ENCODE measurements at regions not wholly inside any gene's neighbourhood (a gene's known extent, or its start where the extent isn't known, plus 50 kb on each side); places are given as distances from the start of the nearest gene placed in this dataset.

DNA sequence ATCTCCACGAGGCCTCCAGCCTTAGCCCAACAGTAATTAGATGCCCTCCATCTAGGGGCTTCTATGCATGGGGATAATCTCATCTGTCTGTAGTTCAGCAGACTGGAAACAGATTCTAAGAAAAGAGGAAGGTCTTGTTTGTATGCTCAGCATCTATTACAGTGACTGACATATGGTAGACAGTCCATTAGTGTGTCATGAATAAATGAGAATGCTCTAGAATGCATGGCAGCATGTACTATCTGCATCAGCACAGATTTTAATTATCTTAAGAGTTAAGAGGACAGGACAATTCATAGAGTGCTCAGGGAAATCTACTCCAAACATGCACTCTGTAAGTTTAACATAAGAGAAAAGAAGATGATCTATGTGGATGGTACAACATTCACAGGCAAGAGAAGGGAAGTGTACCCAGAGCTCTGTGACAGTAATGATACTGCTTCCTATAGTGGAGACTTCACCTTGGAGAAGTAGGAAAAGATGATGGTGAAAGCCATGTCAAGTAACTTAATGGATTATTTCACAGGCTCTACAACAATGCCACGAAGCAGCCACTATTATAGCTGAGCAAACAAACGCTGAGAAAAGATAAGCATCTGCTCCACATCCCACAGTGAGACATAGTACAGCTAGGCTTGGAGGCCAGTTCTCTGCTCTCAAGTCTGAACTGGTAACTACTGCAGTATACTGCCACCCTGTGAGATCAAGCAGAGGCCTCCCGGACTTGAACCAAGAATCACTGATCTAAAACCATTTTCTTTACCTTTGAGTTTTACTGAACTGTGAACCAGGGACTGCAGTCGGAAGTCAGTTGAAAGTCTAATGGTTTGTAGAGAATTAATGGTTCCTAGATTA, 309.2 kb upstream of the SPTLC3 start:
- Mint-ChIP-seq H3K36me3 (no peaks in the 10 kb centered on the region), H3K4me3 (no peak overlapping the region), H3K9me3 (peaks cover 3% of the 10 kb centered on the region), H3K27ac (no peak overlapping the region), H3K27me3 (peaks cover 11% of the 10 kb centered on the region), H3K4me1 (ENCODE audit: unreplicated experiment) (peaks cover 8% of the 10 kb centered on the region)
- TF ChIP-seq, protein P1, sequence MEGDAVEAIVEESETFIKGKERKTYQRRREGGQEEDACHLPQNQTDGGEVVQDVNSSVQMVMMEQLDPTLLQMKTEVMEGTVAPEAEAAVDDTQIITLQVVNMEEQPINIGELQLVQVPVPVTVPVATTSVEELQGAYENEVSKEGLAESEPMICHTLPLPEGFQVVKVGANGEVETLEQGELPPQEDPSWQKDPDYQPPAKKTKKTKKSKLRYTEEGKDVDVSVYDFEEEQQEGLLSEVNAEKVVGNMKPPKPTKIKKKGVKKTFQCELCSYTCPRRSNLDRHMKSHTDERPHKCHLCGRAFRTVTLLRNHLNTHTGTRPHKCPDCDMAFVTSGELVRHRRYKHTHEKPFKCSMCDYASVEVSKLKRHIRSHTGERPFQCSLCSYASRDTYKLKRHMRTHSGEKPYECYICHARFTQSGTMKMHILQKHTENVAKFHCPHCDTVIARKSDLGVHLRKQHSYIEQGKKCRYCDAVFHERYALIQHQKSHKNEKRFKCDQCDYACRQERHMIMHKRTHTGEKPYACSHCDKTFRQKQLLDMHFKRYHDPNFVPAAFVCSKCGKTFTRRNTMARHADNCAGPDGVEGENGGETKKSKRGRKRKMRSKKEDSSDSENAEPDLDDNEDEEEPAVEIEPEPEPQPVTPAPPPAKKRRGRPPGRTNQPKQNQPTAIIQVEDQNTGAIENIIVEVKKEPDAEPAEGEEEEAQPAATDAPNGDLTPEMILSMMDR (conservative IDR thresholded peaks at IDR 0.05), result no peak
- no peak for DNase-seq (ENCODE audit: extremely low spot score, unreplicated experiment)

DNA sequence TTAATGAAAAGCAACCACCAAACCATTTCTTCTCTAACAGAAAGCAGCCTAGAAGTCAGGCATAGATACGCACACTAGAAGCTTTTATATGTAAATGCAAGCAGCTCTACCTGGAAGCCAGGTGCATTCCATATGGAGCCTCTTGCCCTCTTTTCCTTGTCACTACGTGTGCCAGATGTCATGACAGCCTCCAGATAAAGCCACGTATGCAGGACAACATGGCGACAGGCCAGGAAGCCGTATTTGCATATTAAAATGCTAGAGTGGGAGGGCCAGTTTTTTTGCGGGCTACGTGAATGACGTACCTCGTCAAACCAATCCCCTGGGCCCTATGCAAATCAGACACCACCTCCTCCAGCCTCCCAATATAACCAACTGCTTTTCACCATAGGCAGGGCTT, 308.1 kb upstream of the SPTLC3 start:
- Mint-ChIP-seq H3K4me3 (no peak overlapping the region), H3K9me3 (peaks cover 3% of the 10 kb centered on the region), H3K36me3 (no peaks in the 10 kb centered on the region), H3K4me1 (ENCODE audit: unreplicated experiment) (peaks cover 8% of the 10 kb centered on the region), H3K27me3 (peaks cover 10% of the 10 kb centered on the region), H3K27ac (no peak overlapping the region)
- no peak for DNase-seq (ENCODE audit: extremely low spot score, unreplicated experiment)
- TF ChIP-seq, protein P1 (conservative IDR thresholded peaks at IDR 0.05), result no peak

DNA sequence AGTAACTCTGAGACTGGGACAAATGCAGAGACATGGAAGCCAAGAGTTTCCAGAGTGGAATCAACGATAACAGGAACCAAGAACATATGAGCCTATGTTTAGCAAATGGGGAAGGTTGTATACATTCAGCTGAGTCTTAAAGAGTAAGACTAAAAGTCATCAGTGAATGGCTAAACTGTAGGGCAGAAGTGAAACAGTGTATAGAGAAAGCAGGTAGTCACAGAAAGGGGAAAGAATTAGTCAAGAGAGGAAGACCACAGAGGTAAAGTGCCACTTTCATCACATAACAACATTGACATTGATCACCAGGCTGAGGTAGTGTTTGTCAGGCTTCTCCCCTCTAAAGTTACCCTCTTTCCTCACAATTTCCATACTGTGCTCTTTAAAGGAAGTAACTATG, 306.5 kb upstream of the SPTLC3 start:
- H3K36me3 Mint-ChIP-seq, result no peaks in the 10 kb centered on the region
- H3K9me3 Mint-ChIP-seq, result peaks cover 3% of the 10 kb centered on the region
- H3K27ac Mint-ChIP-seq, result no peak overlapping the region
- H3K27me3 Mint-ChIP-seq, result peaks cover 3% of the 10 kb centered on the region
- H3K4me1 Mint-ChIP-seq (ENCODE audit: unreplicated experiment), result peaks cover 8% of the 10 kb centered on the region
- H3K4me3 Mint-ChIP-seq, result no peak overlapping the region
- TF ChIP-seq, protein P1 (conservative IDR thresholded peaks at IDR 0.05), result no peak
- no peak for DNase-seq (ENCODE audit: extremely low spot score, unreplicated experiment)

DNA sequence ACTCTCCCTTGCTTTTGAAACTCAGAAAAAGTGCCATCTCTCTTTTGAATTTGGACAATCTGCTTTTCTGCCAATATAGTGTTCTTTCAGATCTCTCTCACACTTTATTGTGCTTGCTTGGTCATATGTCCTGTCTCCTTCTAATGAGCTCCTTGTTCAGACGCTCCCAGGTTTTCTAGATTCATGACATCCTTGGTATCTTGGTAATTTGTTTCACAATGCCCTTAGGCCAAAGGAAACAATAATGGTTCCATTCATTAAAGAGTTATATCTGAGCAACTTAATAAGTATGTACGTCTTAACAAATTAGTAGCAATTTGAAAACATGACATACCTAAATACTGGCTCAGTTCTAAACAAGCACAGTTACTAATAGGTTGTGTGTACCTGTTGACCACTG, 293.4 kb upstream of the SPTLC3 start:
- Mint-ChIP-seq H3K36me3 (no peaks in the 10 kb centered on the region), H3K27ac (no peak overlapping the region), H3K4me1 (ENCODE audit: unreplicated experiment) (no peaks in the 10 kb centered on the region), H3K9me3 (no peaks in the 10 kb centered on the region), H3K4me3 (no peak overlapping the region), H3K27me3 (peaks cover 32% of the 10 kb centered on the region)
- TF ChIP-seq, protein P1 (conservative IDR thresholded peaks at IDR 0.05), result no peak
- DNase-seq (ENCODE audit: extremely low spot score, unreplicated experiment), result no peak

DNA sequence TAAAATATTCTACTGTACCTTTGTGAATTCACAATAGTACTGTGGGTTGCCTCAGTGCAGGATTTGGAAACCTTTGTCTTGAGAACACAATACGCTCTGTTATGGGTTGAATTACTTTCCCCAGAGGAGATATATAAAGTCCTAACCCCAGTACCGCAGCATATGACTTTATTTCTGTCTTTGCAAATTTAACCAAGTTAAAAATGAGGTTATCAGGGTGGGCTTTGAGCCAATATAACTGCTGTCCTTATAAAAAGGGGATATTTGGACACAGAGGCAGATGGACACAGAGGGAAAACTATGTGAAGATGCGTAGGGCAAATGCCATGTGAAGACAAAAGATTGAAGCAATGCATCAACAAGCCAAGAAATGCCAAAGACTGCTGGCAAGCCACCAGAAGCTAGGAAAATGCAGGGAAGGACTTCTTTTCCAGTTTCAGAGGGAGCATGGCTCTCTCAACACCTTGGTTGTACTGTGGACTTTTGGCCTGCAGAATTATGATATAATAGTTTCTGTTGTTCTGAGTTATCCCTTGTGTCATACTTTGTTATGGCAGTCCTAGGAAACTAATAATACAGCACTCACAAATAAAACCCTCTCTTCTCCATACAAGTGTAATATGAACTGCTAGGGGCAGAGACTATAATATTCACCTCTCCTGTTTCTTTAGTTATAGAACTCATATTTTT, 292.6 kb upstream of the SPTLC3 start:
- peaks cover 32% of the 10 kb centered on the region for H3K27me3 Mint-ChIP-seq
- no peak overlapping the region for H3K27ac Mint-ChIP-seq
- H3K36me3 Mint-ChIP-seq, result no peaks in the 10 kb centered on the region
- TF ChIP-seq, protein P1 (conservative IDR thresholded peaks at IDR 0.05), result no peak
- no peaks in the 10 kb centered on the region for H3K9me3 Mint-ChIP-seq
- H3K4me1 Mint-ChIP-seq (ENCODE audit: unreplicated experiment), result no peaks in the 10 kb centered on the region
- H3K4me3 Mint-ChIP-seq, result no peak overlapping the region
- DNase-seq (ENCODE audit: extremely low spot score, unreplicated experiment), result no peak

Data from type B pancreatic cell (in vitro differentiated cells).